HG03280 (cell line): ENCODE measurements at regions not wholly inside any gene's neighbourhood (a gene's known extent, or its start where the extent isn't known, plus 50 kb on each side); places are given as distances from the start of the nearest gene placed in this dataset.

Experiments
- ATAC-seq: cut with Tn5 transposase; IDR thresholded peaks from one replicate; pipeline ENCODE4 v1.9.1; 2021; ENCODE audit warnings: mild to moderate bottlenecking, moderate library complexity; ENCODE audit not compliant: unreplicated experiment

GRCh38 chrX:107560041-107560440 lies 68.3 kb upstream of the PRPS1 start:
- ATAC-seq: no peak

- ATAC-seq: no peak
Measured at GRCh38 chrX:107560980-107561379, 67.3 kb upstream of the PRPS1 start.

- ATAC-seq: no peak
Measured at GRCh38 chrX:107561468-107562215, 66.7 kb upstream of the PRPS1 start.

- ATAC-seq: no peak
Measured at GRCh38 chrX:107562482-107562881, 65.8 kb upstream of the PRPS1 start.

- ATAC-seq: no peak
Measured at GRCh38 chrX:107563824-107564223, 64.5 kb upstream of the PRPS1 start.

- ATAC-seq: no peak
Measured at GRCh38 chrX:107565015-107565414, 63.3 kb upstream of the PRPS1 start.

- no peak for ATAC-seq
Measured at GRCh38 chrX:107565931-107566603, 62.2 kb upstream of the PRPS1 start.

- ATAC-seq: no peak
Measured at GRCh38 chrX:107566604-107567262, 61.6 kb upstream of the PRPS1 start.

GRCh38 chrX:107567370-107567769 lies 60.9 kb upstream of the PRPS1 start:
- ATAC-seq: no peak

- ATAC-seq: no peak
Measured at GRCh38 chrX:107571296-107571998, 56.9 kb upstream of the PRPS1 start.

GRCh38 chrX:107573016-107573415 lies 55.3 kb upstream of the PRPS1 start:
- no peak for ATAC-seq

GRCh38 chrX:107574054-107574683 lies 54.1 kb upstream of the PRPS1 start:
- ATAC-seq: no peak

GRCh38 chrX:107574711-107575110 lies 53.6 kb upstream of the PRPS1 start:
- ATAC-seq: no peak

GRCh38 chrX:107576392-107576791 lies 51.9 kb upstream of the PRPS1 start:
- ATAC-seq: no peak

- ATAC-seq: peak; percentile 78
Measured at GRCh38 chrX:107576841-107577240, 51.5 kb upstream of the PRPS1 start.

- ATAC-seq: no peak
Measured at GRCh38 chrX:107577933-107578332, 50.4 kb upstream of the PRPS1 start.
